H1 (cell line): ENCODE measurements at regions not wholly inside any gene's neighbourhood (a gene's known extent, or its start where the extent isn't known, plus 50 kb on each side); places are given as distances from the start of the nearest gene placed in this dataset.

ENCODE experiments used
- CTCF ChIA-PET: fragments of 300-600 bp; sonication (Branson Sonifier 250); formaldehyde crosslinking; loops from one replicate; lab custom pipeline; 2021; ENCODE audit not compliant: partially characterized antibody; lab: Charles Lee
- POLR2A ChIA-PET: fragments of 300-600 bp; sonication (Branson Sonifier 250); formaldehyde crosslinking; loops from one replicate; lab custom pipeline; 2021; ENCODE audit warnings: inconsistent platforms; ENCODE audit not compliant: partially characterized antibody; lab: Charles Lee
- DNase-seq, 2 experiments: peaks; one replicate each; pipeline versions ENCODE4 v3.0.0 to v3.0.0-alpha.2; 2010 to 2022; ENCODE audit warnings: low spot score in 2 of 2, low read depth in 1 of 2, mixed read lengths in 1 of 2
- FAIRE-seq: peaks from 2 replicates; lab custom pipeline; 2011; peaks lifted over from hg19 to GRCh38; lab: Jason Lieb, UNC
- H2AFZ ChIP-seq: 2 replicates; pipeline ENCODE4 v1.8.1; 2012; ENCODE audit warnings: low read length, inconsistent platforms
- H2AK5ac ChIP-seq: 2 replicates; pipeline ENCODE4 v1.6.1; 2013; ENCODE audit warnings: low read depth, low read length
- H2BK120ac ChIP-seq: replicated peaks from 2 replicates; pipeline ENCODE3; 2013; ENCODE audit warnings: low read depth, low read length, inconsistent platforms
- H2BK12ac ChIP-seq: 2 replicates; pipeline ENCODE4 v1.6.1; 2013; ENCODE audit warnings: low read depth, low read length
- H2BK15ac ChIP-seq: 2 replicates; pipeline ENCODE4 v1.6.1; 2013; ENCODE audit warnings: low read length
- H2BK20ac ChIP-seq: 2 replicates; pipeline ENCODE4 v1.6.1; 2013; ENCODE audit warnings: low read length
- H2BK5ac ChIP-seq: 2 replicates; pipeline ENCODE4 v1.6.1; 2013; ENCODE audit warnings: low read depth, low read length
- H3K14ac ChIP-seq: 2 replicates; pipeline ENCODE4 v1.6.1; 2013; ENCODE audit warnings: inconsistent platforms; ENCODE audit not compliant: insufficient read length
- H3K18ac ChIP-seq: 2 replicates; pipeline ENCODE4 v1.6.1; 2013; ENCODE audit warnings: low read length; ENCODE audit errors: extremely low read depth
- H3K23ac ChIP-seq: 2 replicates; pipeline ENCODE4 v1.6.1; 2013; ENCODE audit warnings: inconsistent platforms; ENCODE audit not compliant: insufficient read length
- H3K23me2 ChIP-seq: 2 replicates; pipeline ENCODE4 v1.6.1; 2013; ENCODE audit warnings: low read depth, low read length
- H3K27ac ChIP-seq: 2 replicates; pipeline ENCODE4 v1.6.1; 2011; ENCODE audit warnings: low read depth, low read length, inconsistent platforms
- H3K27me3 ChIP-seq, 4 experiments: replicated peaks in 1 of 4; 1 replicate in 1 of 4; 2 replicates in 3 of 4; pipeline versions ENCODE4 v1.6.1 to v1.8.1; 2011 to 2013; ENCODE audit warnings: low read length in 3 of 4, mild to moderate bottlenecking in 3 of 4, inconsistent platforms in 2 of 4, mixed read lengths in 2 of 4, moderate library complexity in 1 of 4; ENCODE audit not compliant: control insufficient read depth in 3 of 4, insufficient read depth in 3 of 4; ENCODE audit errors: extremely low read depth in 1 of 4
- H3K36me3 ChIP-seq, 4 experiments: 2 replicates each; pipeline versions ENCODE4 v1.6.1 to v1.8.1; 2011 to 2013; ENCODE audit warnings: mild to moderate bottlenecking in 4 of 4, low read length in 3 of 4, moderate library complexity in 2 of 4, control low read depth in 1 of 4, inconsistent platforms in 1 of 4; ENCODE audit not compliant: insufficient read depth in 4 of 4, control insufficient read depth in 2 of 4
- H3K4ac ChIP-seq: replicated peaks from 2 replicates; pipeline ENCODE3; 2013; ENCODE audit warnings: low read length, low read depth, mixed read lengths, inconsistent platforms; ENCODE audit not compliant: insufficient read length
- H3K4me1 ChIP-seq, 4 experiments: replicated peaks in 1 of 4; 1 replicate in 1 of 4; 2 replicates in 3 of 4; pipeline versions ENCODE4 v1.6.1 to v1.8.1; 2011 to 2013; ENCODE audit warnings: low read length in 3 of 4, inconsistent platforms in 2 of 4, mixed read lengths in 1 of 4; ENCODE audit not compliant: insufficient read depth in 4 of 4, control insufficient read depth in 3 of 4
- H3K4me2 ChIP-seq, 2 experiments: 2 replicates each; pipeline versions ENCODE4 v1.6.1 to v1.8.1; 2011 to 2013; ENCODE audit warnings: low read depth in 2 of 2, low read length in 2 of 2, control low read depth in 1 of 2, inconsistent platforms in 1 of 2, mild to moderate bottlenecking in 1 of 2; ENCODE audit not compliant: insufficient read depth in 1 of 2
- H3K4me3 ChIP-seq, 4 experiments: fragments of 200-600, 300-600 bp in 1 of 4; sonication (generic), shearing (Covaris generic), sonication (Bioruptor Twin) in 1 of 4; 2 replicates each; pipeline versions ENCODE4 v1.5.1 to v1.8.1; 2011 to 2016; ENCODE audit warnings: low read length in 4 of 4, low read depth in 3 of 4, control low read depth in 2 of 4, inconsistent platforms in 2 of 4, mild to moderate bottlenecking in 2 of 4, mixed read lengths in 1 of 4, moderate library complexity in 1 of 4; ENCODE audit not compliant: insufficient read depth in 2 of 4; ENCODE audit errors: extremely low read depth in 1 of 4
- H3K56ac ChIP-seq: replicated peaks from 2 replicates; pipeline ENCODE3; 2013; ENCODE audit warnings: low read depth, mild to moderate bottlenecking, mixed read lengths, low read length, inconsistent platforms; ENCODE audit not compliant: insufficient read length
- H3K79me1 ChIP-seq: 2 replicates; pipeline ENCODE4 v1.6.1; 2013; ENCODE audit warnings: low read depth, low read length, control low read depth
- H3K79me2 ChIP-seq, 2 experiments: 2 replicates each; pipeline versions ENCODE4 v1.6.1 to v1.8.1; 2012 to 2013; ENCODE audit warnings: low read length in 2 of 2, mild to moderate bottlenecking in 2 of 2, inconsistent platforms in 1 of 2; ENCODE audit not compliant: insufficient read depth in 2 of 2, control insufficient read depth in 1 of 2
- H3K9ac ChIP-seq, 4 experiments: replicated peaks in 1 of 4; 1 replicate in 1 of 4; 2 replicates in 3 of 4; pipeline versions ENCODE4 v1.6.1 to v1.8.1; 2011 to 2013; ENCODE audit warnings: low read depth in 3 of 4, low read length in 3 of 4, control low read depth in 2 of 4, mild to moderate bottlenecking in 2 of 4, moderate library complexity in 2 of 4, inconsistent platforms in 1 of 4; ENCODE audit errors: extremely low read depth in 1 of 4
- H3K9me3 ChIP-seq, 2 experiments: 2 replicates each; pipeline versions ENCODE4 v1.6.1 to v1.8.1; 2012 to 2013; ENCODE audit warnings: mild to moderate bottlenecking in 2 of 2, moderate library complexity in 2 of 2, control low read depth in 1 of 2, inconsistent platforms in 1 of 2, low read depth in 1 of 2, low read length in 1 of 2, mixed read lengths in 1 of 2; ENCODE audit not compliant: insufficient read depth in 2 of 2
- H4K20me1 ChIP-seq, 2 experiments: replicated peaks in 1 of 2; 2 replicates each; pipeline versions ENCODE3 to v1.8.1; 2011 to 2013; ENCODE audit warnings: inconsistent platforms in 2 of 2, low read length in 2 of 2, mild to moderate bottlenecking in 1 of 2; ENCODE audit not compliant: insufficient read depth in 2 of 2, control insufficient read depth in 1 of 2
- H4K5ac ChIP-seq: 2 replicates; pipeline ENCODE4 v1.6.1; 2013; ENCODE audit warnings: low read length, low read depth, mixed read lengths, inconsistent platforms; ENCODE audit not compliant: insufficient read length
- H4K8ac ChIP-seq: 2 replicates; pipeline ENCODE4 v1.8.0; 2013; ENCODE audit warnings: mild to moderate bottlenecking, moderate library complexity, low read length, inconsistent platforms; ENCODE audit not compliant: insufficient read depth; ENCODE audit errors: extremely low read depth
- H4K91ac ChIP-seq: replicated peaks from 2 replicates; pipeline ENCODE3; 2013; ENCODE audit warnings: low read length, mixed read lengths, inconsistent platforms; ENCODE audit not compliant: insufficient read length
- NANOG ChIP-seq: IDR thresholded peaks from 2 replicates; pipeline ENCODE4 v1.6.1; 2011; ENCODE audit warnings: low read length, low read depth, mild to moderate bottlenecking, inconsistent platforms; ENCODE audit not compliant: insufficient read depth, poor library complexity, severe bottlenecking
- SIRT6 ChIP-seq: IDR thresholded peaks from one replicate; pipeline ENCODE4 v1.7.1; 2012; ENCODE audit warnings: low read length, inconsistent platforms
- SP2 ChIP-seq: IDR thresholded peaks from 2 replicates; pipeline ENCODE4 v1.6.1; 2012; ENCODE audit warnings: mild to moderate bottlenecking, low read length, inconsistent platforms

DNA sequence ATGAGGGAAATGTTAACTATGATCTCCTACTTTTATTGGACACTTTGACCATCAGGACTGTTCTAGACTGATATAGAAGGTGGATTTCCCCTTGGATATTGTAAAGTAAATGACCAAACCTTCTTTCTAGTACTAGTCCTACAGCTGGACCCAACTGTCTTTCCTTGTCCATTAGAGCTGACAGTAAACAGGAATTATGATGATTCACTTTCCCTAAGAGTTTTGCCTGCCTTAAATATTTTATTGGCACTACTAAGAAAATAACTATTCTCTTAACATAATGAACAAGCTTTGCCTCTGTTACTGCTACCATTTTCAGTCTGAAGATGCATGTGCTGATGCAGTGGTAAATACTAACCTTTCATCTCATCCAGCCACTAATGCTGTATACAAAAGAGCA is 915.4 kb downstream of the CENPC start:
- H4K5ac ChIP-seq, result no peak overlapping the region
- no peak overlapping the region for H3K56ac ChIP-seq
- H3K4me3 ChIP-seq, result no peak overlapping the region
- H2AFZ ChIP-seq, result no peak overlapping the region
- H3K27ac ChIP-seq, result no peak overlapping the region
- no peak overlapping the region for H4K8ac ChIP-seq
- H3K14ac ChIP-seq, result no peak overlapping the region
- H3K4ac ChIP-seq, result no peak overlapping the region
- ChIA-PET CTCF (no interaction called here), POLR2A (no interaction called here)
- H3K27me3 ChIP-seq, result peaks cover 0 to 1% (median 0%) of the 10 kb centered on the region in 4 experiments; a peak in 1 of 7 replicates
- H3K18ac ChIP-seq, result no peak overlapping the region
- DNase-seq (no peak), FAIRE-seq (no peak)
- no peak overlapping the region for H2BK120ac ChIP-seq
- H3K79me2 ChIP-seq, result no peaks in the 10 kb centered on the region
- H3K36me3 ChIP-seq, result no peaks in the 10 kb centered on the region
- H3K79me1 ChIP-seq, result no peaks in the 10 kb centered on the region
- no peak overlapping the region for H3K4me2 ChIP-seq
- H3K4me1 ChIP-seq, result no peaks in the 10 kb centered on the region
- H2BK15ac ChIP-seq, result no peak overlapping the region
- H3K9me3 ChIP-seq, result no peaks in the 10 kb centered on the region
- H3K23me2 ChIP-seq, result no peaks in the 10 kb centered on the region
- no peak overlapping the region for H4K91ac ChIP-seq
- H3K23ac ChIP-seq, result no peak overlapping the region
- H2AK5ac ChIP-seq, result no peak overlapping the region
- no peak overlapping the region for H2BK20ac ChIP-seq
- H2BK5ac ChIP-seq, result no peak overlapping the region
- no peak overlapping the region for H2BK12ac ChIP-seq
- no peaks in the 10 kb centered on the region for H4K20me1 ChIP-seq
- no peak overlapping the region for H3K9ac ChIP-seq
- TF ChIP-seq SP2 (no peak), NANOG (no peak), SIRT6 (no peak)
